ENCODE measurements at regions not wholly inside any gene's neighbourhood (a gene's known extent, or its start where the extent isn't known, plus 50 kb on each side); places are given as distances from the start of the nearest gene placed in this dataset.

DNA sequence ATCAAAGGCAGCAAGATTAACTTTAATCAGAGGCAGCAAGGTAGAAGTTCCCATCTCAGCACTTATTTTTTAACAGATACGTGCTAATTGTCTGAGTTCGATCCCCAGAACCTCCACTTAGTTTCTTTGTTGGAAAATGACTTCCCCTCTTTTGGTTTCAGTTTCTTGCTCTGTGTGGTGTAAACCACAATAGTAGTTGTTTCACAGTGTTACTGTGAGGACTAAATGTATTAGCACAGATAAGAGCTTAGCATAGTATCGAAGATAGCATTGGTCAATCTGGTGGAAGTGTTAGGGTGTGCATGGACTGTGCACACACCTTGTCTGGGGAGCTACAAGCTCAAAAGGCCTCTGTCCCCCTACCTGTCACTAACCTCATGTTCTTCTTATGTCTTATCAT is 988.3 kb upstream of the GYPC start (continued):
- TF ChIP-seq ZNF396 (CRISPR knock-in tag; IDR thresholded peaks at IDR 0.05; ENCODE audit: borderline replicate concordance) (no peak), IRF2 (CRISPR knock-in tag; IDR thresholded peaks at IDR 0.05; ENCODE audit: borderline replicate concordance, low read depth) (no peak), CTCF (IDR thresholded peaks at IDR 0.05) (no peak), ESRRA (CRISPR knock-in tag; IDR thresholded peaks at IDR 0.05; ENCODE audit: borderline replicate concordance) (no peak), E2F4 (CRISPR knock-in tag; IDR thresholded peaks at IDR 0.05; ENCODE audit: borderline replicate concordance, low read depth) (no peak), NFATC4 (CRISPR knock-in tag; IDR thresholded peaks at IDR 0.05) (no peak)
- TF ChIP-seq, protein P1, sequence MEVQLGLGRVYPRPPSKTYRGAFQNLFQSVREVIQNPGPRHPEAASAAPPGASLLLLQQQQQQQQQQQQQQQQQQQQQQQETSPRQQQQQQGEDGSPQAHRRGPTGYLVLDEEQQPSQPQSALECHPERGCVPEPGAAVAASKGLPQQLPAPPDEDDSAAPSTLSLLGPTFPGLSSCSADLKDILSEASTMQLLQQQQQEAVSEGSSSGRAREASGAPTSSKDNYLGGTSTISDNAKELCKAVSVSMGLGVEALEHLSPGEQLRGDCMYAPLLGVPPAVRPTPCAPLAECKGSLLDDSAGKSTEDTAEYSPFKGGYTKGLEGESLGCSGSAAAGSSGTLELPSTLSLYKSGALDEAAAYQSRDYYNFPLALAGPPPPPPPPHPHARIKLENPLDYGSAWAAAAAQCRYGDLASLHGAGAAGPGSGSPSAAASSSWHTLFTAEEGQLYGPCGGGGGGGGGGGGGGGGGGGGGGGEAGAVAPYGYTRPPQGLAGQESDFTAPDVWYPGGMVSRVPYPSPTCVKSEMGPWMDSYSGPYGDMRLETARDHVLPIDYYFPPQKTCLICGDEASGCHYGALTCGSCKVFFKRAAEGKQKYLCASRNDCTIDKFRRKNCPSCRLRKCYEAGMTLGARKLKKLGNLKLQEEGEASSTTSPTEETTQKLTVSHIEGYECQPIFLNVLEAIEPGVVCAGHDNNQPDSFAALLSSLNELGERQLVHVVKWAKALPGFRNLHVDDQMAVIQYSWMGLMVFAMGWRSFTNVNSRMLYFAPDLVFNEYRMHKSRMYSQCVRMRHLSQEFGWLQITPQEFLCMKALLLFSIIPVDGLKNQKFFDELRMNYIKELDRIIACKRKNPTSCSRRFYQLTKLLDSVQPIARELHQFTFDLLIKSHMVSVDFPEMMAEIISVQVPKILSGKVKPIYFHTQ (CRISPR knock-in tag; IDR thresholded peaks at IDR 0.05) = no peak

DNA sequence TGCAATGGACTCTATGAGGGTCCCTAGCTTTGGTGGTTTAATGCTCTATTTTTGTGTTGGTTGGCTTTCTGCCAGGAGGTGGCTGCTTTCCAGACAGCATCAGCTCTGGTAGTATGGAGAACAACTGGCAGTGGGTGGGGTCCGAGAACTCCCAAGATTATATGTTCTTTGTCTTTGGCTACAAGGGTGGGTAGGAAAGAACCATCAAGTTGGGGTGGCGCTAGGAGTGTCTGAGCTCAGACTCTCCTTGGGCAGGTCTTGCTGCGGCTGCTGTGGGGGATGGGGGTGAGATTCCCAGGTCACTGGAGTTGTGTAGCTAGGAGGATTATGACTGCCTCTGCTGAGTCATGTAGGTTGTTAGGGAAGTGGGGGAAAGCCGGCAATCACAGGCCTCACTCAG is 976.1 kb upstream of the GYPC start:
- Mint-ChIP-seq H3K27ac (no peak overlapping the region), H3K9me3 (peaks cover 80% of the 10 kb centered on the region), H3K4me1 (no peaks in the 10 kb centered on the region), H3K27me3 (ENCODE audit: low read depth) (peaks cover 7% of the 10 kb centered on the region; the same call in 1 of the 2 replicates), H3K4me3 (no peak overlapping the region), H3K36me3 (peaks cover 62% of the 10 kb centered on the region)
- CTCF ChIA-PET = no interaction called here
- no peak for TF ChIP-seq GABPB1 (CRISPR knock-in tag; IDR thresholded peaks at IDR 0.05)
- TF ChIP-seq USF1 (CRISPR knock-in tag; IDR thresholded peaks at IDR 0.05) = no peak
- TF ChIP-seq, protein P1 (CRISPR knock-in tag; IDR thresholded peaks at IDR 0.05) = no peak
- no peak for TF ChIP-seq TEAD1 (CRISPR knock-in tag; IDR thresholded peaks at IDR 0.05)
- TF ChIP-seq GTF2I (CRISPR knock-in tag; conservative IDR thresholded peaks at IDR 0.05) = no peak
- DNase-seq (ENCODE audit: low spot score) (no peak), ATAC-seq (no peak)
- POLR2A ChIA-PET = no interaction called here

DNA sequence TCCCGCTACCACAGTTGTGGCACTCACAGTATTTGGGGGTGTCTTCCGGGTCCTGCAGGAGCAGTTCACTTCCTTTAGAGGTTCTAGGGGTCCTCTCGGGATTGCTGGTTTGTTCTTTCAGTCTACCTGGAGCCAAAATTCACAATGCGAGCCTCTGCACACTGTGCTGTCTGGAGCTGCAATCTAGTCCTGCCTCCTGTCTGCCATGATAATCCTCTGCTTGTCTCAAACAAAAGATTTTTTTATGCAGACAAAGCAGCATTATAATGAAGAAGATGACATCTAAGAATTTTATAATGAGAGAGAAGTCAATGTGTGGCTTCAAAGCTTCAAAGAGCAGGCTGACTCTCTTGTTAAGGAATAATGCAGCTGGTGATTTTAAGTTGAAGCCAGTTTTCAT is 975.1 kb upstream of the GYPC start:
- ChIA-PET POLR2A (no interaction called here), CTCF (no interaction called here)
- H3K27ac Mint-ChIP-seq = no peak overlapping the region

More for the DNA sequence above, 975.1 kb upstream of the GYPC start:
- H3K9me3 Mint-ChIP-seq = peaks cover 75% of the 10 kb centered on the region
- H3K4me3 Mint-ChIP-seq = no peak overlapping the region
- H3K36me3 Mint-ChIP-seq = peaks cover 56% of the 10 kb centered on the region
- no peak for DNase-seq (ENCODE audit: low spot score)
- ATAC-seq = no peak
- H3K4me1 Mint-ChIP-seq = no peaks in the 10 kb centered on the region
- H3K27me3 Mint-ChIP-seq (ENCODE audit: low read depth) = peaks cover 7% of the 10 kb centered on the region; the same call in 1 of the 2 replicates
- TF ChIP-seq CREB1 (CRISPR knock-in tag; IDR thresholded peaks at IDR 0.05) (no peak), GTF2I (CRISPR knock-in tag; conservative IDR thresholded peaks at IDR 0.05) (no peak), FOXK1 (CRISPR knock-in tag; IDR thresholded peaks at IDR 0.05) (no peak)

All from WTC11 (cell line).